Endothelial cell of umbilical vein (primary cell): ENCODE measurements at regions not wholly inside any gene's neighbourhood (a gene's known extent, or its start where the extent isn't known, plus 50 kb on each side); places are given as distances from the start of the nearest gene placed in this dataset.

Experiments
- BruUV-seq: library from RNA; stranded (reverse); fragments of 400-500 nt; replicated peaks from 2 replicates; lab custom pipeline; 2021; lab: Mats Ljungman, UMichigan
- CTCF ChIA-PET: fragments of 300-600, 350-600 bp; sonication (Branson Sonifier 250); formaldehyde crosslinking; loops from one replicate; lab custom pipeline; 2021; ENCODE audit warnings: antibody characterized with exemption, inconsistent platforms; lab: Charles Lee
- POLR2A ChIA-PET: fragments of 300-600, 350-600 bp; sonication (Branson Sonifier 250); formaldehyde crosslinking; loops from one replicate; lab custom pipeline; 2021; ENCODE audit warnings: antibody characterized with exemption, inconsistent platforms; lab: Charles Lee
- DNase-seq: peaks from one replicate; pipeline ENCODE4 v3.0.0-alpha.2; 2011; ENCODE audit warnings: low read depth, low spot score
- FAIRE-seq: peaks from 2 replicates; lab custom pipeline; 2011; peaks lifted over from hg19 to GRCh38; lab: Jason Lieb, UNC
- H2AFZ ChIP-seq: 2 replicates; pipeline ENCODE4 v1.6.0; 2012; ENCODE audit warnings: low read depth, low read length, control low read depth, inconsistent platforms
- H3K27ac ChIP-seq: 2 replicates; pipeline ENCODE4 v1.5.1; 2011; ENCODE audit warnings: low read depth, mild to moderate bottlenecking, control low read depth, low read length, moderate library complexity; ENCODE audit not compliant: insufficient read depth
- H3K27me3 ChIP-seq, 2 experiments: 2 replicates each; pipeline versions ENCODE4 v1.6.0 to v1.6.1; 2011; ENCODE audit warnings: low read length in 2 of 2, mixed read lengths in 1 of 2; ENCODE audit not compliant: control insufficient read depth in 2 of 2, insufficient read depth in 2 of 2
- H3K36me3 ChIP-seq, 2 experiments: 2 replicates in 1 of 2; 3 replicates in 1 of 2; pipeline ENCODE4 v1.5.1; 2011; ENCODE audit warnings: low read length in 2 of 2, mild to moderate bottlenecking in 1 of 2, moderate library complexity in 1 of 2; ENCODE audit not compliant: control insufficient read depth in 2 of 2, insufficient read depth in 2 of 2; ENCODE audit errors: extremely low read depth in 1 of 2
- H3K4me1 ChIP-seq: 3 replicates; pipeline ENCODE4 v1.5.1; 2011; ENCODE audit warnings: mild to moderate bottlenecking, low read length; ENCODE audit not compliant: control insufficient read depth, insufficient read depth; ENCODE audit errors: extremely low read depth
- H3K4me2 ChIP-seq: 2 replicates; pipeline ENCODE4 v1.6.1; 2011; ENCODE audit warnings: low read length, control low read depth, mixed read lengths; ENCODE audit not compliant: insufficient read depth
- H3K4me3 ChIP-seq, 3 experiments: fragments of 200-600 bp in 1 of 3; sonication (generic), shearing (Covaris generic) in 1 of 3; replicated peaks in 1 of 3; 2 replicates each; pipeline ENCODE4 v1.5.1; 2011 to 2016; ENCODE audit warnings: control low read depth in 3 of 3, low read length in 3 of 3, mild to moderate bottlenecking in 2 of 3, inconsistent platforms in 1 of 3, low read depth in 1 of 3, moderate library complexity in 1 of 3; ENCODE audit not compliant: insufficient read depth in 1 of 3
- H3K79me2 ChIP-seq: 2 replicates; pipeline ENCODE4 v1.6.0; 2012; ENCODE audit warnings: low read length, inconsistent platforms; ENCODE audit not compliant: control insufficient read depth, insufficient read depth
- H3K9ac ChIP-seq: replicated peaks from 2 replicates; pipeline ENCODE3; 2011; ENCODE audit warnings: low read length, control low read depth; ENCODE audit not compliant: insufficient read depth; ENCODE audit errors: extremely low read depth
- H3K9me1 ChIP-seq: replicated peaks from 3 replicates; pipeline ENCODE4 v1.6.0; 2011; ENCODE audit warnings: mild to moderate bottlenecking, low read length; ENCODE audit not compliant: control insufficient read depth, insufficient read depth; ENCODE audit errors: extremely low read depth
- H3K9me3 ChIP-seq: replicated peaks from 2 replicates; pipeline ENCODE4 v1.5.1; 2012; ENCODE audit warnings: low read length, inconsistent platforms; ENCODE audit not compliant: control insufficient read depth, insufficient read depth
- H4K20me1 ChIP-seq: replicated peaks from 2 replicates; pipeline ENCODE3; 2011; ENCODE audit warnings: mild to moderate bottlenecking, low read length; ENCODE audit not compliant: control insufficient read depth, insufficient read depth; ENCODE audit errors: extremely low read depth
- EZH2 ChIP-seq: IDR thresholded peaks from 2 replicates; pipeline ENCODE4 v1.6.1; 2012; ENCODE audit warnings: borderline replicate concordance, low read depth, mild to moderate bottlenecking, moderate library complexity, low read length, inconsistent platforms; ENCODE audit not compliant: severe bottlenecking
- GATA2 ChIP-seq: IDR thresholded peaks from 2 replicates; pipeline ENCODE4 v1.7.0; 2011; ENCODE audit warnings: low read depth, mild to moderate bottlenecking, moderate library complexity, mixed read lengths, low read length; ENCODE audit not compliant: insufficient read length, insufficient read depth
- MAX ChIP-seq: IDR thresholded peaks from 2 replicates; pipeline ENCODE4 v1.6.1; 2011; ENCODE audit not compliant: insufficient read depth, insufficient read length
- MYC ChIP-seq: IDR thresholded peaks from one replicate; pipeline ENCODE4 v1.6.1; 2011; ENCODE audit warnings: mild to moderate bottlenecking, low read depth, low read length
- dilution Hi-C: fragments of 300-500 bp; cut with MboI; formaldehyde crosslinking; loops from one replicate; pipeline ENCODE4 v1.15.0; 2019; ENCODE audit warnings: low sequenced_read_pairs; ENCODE audit not compliant: extremely low pct_ligation_motif_present
- intact Hi-C: fragments of 100-400 bp; cut with micrococcal nuclease; formaldehyde crosslinking; loops from one replicate; pipeline ENCODE4 v1.10.0; 2022
- TF ChIP-seq, protein P1 (sequence below), 2 donors: IDR thresholded peaks; 1 replicate in 1 of 2; 2 replicates in 1 of 2; pipeline ENCODE4 v1.5.1; 2011; ENCODE audit warnings: low read length in 2 of 2, mild to moderate bottlenecking in 2 of 2, moderate library complexity in 2 of 2, control low read depth in 1 of 2, inconsistent platforms in 1 of 2, low read depth in 1 of 2; ENCODE audit not compliant: insufficient read depth in 1 of 2; ENCODE audit errors: extremely low read depth in 1 of 2

GRCh38 chr18:24876266-24876665 lies 415.8 kb downstream of the HRH4 start:
- ChIA-PET CTCF (interaction anchor here (0.5 to 2.2 kb wide), 8 partner anchors 30 to 1143 kb away, joined by 3 to 9 read pairs (median 3); partner anchors contain the start of gene ZNF521), POLR2A (interaction anchor here (0.6 kb wide), 1 partner anchor 357 kb away, joined by 8 read pairs; no protein-coding TSS in a partner anchor)
- dilution Hi-C loops (no loop called here), intact Hi-C loops (loop anchor here (5.0 kb wide), 2 partner anchors 181 to 641 kb away; no protein-coding TSS in a partner anchor)
- Histone ChIP-seq H3K36me3 (no peaks in the 10 kb centered on the region), H3K27me3 (no peaks in the 10 kb centered on the region), H3K9ac (no peak overlapping the region), H3K9me1 (no peaks in the 10 kb centered on the region), H2AFZ (no peak overlapping the region), H3K79me2 (no peaks in the 10 kb centered on the region), H3K4me3 (no peak overlapping the region), H3K9me3 (no peaks in the 10 kb centered on the region), H4K20me1 (no peaks in the 10 kb centered on the region), H3K4me2 (no peak overlapping the region), H3K27ac (no peak overlapping the region), H3K4me1 (peaks cover 11% of the 10 kb centered on the region)
- TF ChIP-seq MYC (no peak), EZH2 (no peak), GATA2 (no peak)
- TF ChIP-seq, protein P1, sequence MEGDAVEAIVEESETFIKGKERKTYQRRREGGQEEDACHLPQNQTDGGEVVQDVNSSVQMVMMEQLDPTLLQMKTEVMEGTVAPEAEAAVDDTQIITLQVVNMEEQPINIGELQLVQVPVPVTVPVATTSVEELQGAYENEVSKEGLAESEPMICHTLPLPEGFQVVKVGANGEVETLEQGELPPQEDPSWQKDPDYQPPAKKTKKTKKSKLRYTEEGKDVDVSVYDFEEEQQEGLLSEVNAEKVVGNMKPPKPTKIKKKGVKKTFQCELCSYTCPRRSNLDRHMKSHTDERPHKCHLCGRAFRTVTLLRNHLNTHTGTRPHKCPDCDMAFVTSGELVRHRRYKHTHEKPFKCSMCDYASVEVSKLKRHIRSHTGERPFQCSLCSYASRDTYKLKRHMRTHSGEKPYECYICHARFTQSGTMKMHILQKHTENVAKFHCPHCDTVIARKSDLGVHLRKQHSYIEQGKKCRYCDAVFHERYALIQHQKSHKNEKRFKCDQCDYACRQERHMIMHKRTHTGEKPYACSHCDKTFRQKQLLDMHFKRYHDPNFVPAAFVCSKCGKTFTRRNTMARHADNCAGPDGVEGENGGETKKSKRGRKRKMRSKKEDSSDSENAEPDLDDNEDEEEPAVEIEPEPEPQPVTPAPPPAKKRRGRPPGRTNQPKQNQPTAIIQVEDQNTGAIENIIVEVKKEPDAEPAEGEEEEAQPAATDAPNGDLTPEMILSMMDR (IDR thresholded peaks at IDR 0.05; ENCODE audit: extremely low read depth in 1 of 2, insufficient read depth in 1 of 2, low read depth in 1 of 2, low read length in 2 of 2): no peak
- DNase-seq (no peak), FAIRE-seq (no peak)
- BruUV-seq: no TSS peak

DNA sequence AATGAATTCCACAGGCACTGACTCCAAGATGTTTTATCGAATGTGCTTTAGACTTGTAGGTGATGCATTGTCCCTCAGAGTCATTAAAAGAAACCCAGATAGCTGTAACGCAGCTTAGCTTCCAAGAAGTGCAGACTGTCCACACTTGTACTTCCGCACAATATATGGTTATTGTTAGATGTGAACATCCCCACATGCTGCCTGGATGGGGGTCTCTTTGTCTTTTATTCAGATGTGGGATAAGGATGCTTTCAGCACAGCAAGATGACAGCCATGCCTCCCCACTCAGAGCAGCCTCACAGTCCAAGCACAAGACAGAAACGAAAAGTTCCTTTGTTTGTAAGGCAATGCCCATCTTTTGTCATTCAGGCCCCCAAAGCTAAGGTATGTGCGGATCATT lies 416.6 kb downstream of the HRH4 start:
- no peak for DNase-seq
- intact Hi-C loops (loop anchor here (5.0 kb wide), 2 partner anchors 180 to 640 kb away; no protein-coding TSS in a partner anchor), dilution Hi-C loops (no loop called here)
- H3K79me2 ChIP-seq: no peaks in the 10 kb centered on the region
- peaks cover 11% of the 10 kb centered on the region for H3K4me1 ChIP-seq
- H3K27me3 ChIP-seq: no peaks in the 10 kb centered on the region
- no peak for FAIRE-seq
- no peaks in the 10 kb centered on the region for H4K20me1 ChIP-seq
- ChIA-PET POLR2A (interaction anchor here (0.6 kb wide), 1 partner anchor 356 kb away, joined by 8 read pairs; no protein-coding TSS in a partner anchor), CTCF (interaction anchor here (1.1 to 2.2 kb wide), 5 partner anchors 31 to 1018 kb away, joined by 3 to 9 read pairs (median 4); no protein-coding TSS in a partner anchor)
- H3K36me3 ChIP-seq: no peaks in the 10 kb centered on the region
- no peaks in the 10 kb centered on the region for H3K9me3 ChIP-seq
- no peak overlapping the region for H3K4me3 ChIP-seq
- no TSS peak for BruUV-seq
- TF ChIP-seq MAX (no peak), MYC (no peak)
- H3K9me1 ChIP-seq: no peaks in the 10 kb centered on the region
- no peak overlapping the region for H3K27ac ChIP-seq
- H3K4me2 ChIP-seq: no peak overlapping the region
- H3K9ac ChIP-seq: no peak overlapping the region
- no peak overlapping the region for H2AFZ ChIP-seq
